GM12864 (cell line): ENCODE measurements at regions not wholly inside any gene's neighbourhood (a gene's known extent, or its start where the extent isn't known, plus 50 kb on each side); places are given as distances from the start of the nearest gene placed in this dataset.

ENCODE experiments used
- DNase-seq: peaks from one replicate; pipeline ENCODE4 v3.0.0-alpha.2; 2011; ENCODE audit warnings: low read depth
- H3K4me3 ChIP-seq: 2 replicates; pipeline ENCODE4 v1.5.1; 2011; ENCODE audit warnings: mild to moderate bottlenecking, low read depth, low read length, control low read depth
- TF ChIP-seq, protein P1 (sequence below): IDR thresholded peaks from 2 replicates; pipeline ENCODE4 v1.5.1; 2011; ENCODE audit warnings: low read depth, mild to moderate bottlenecking, moderate library complexity, low read length, control low read depth, inconsistent platforms; ENCODE audit errors: missing control alignments

DNA sequence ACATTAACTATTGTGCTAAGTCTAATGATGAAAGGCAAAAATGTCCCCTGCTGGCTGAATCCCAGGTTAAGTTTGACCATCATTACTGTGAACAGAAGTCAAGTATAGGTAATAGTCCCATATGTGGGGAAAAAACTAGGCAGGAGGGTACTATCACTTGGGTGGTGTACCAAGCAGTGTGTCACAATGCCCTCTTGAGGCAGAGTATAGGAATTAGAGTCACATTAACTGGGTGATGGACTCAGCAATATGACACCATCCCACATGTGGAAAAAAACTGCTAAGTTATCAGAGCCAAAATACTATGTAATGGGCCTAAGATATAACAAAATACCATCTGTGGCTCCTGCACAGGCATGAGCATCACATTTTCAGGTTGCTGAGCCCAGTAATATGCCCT lies 962.5 kb upstream of the AMELY start:
- TF ChIP-seq, protein P1, sequence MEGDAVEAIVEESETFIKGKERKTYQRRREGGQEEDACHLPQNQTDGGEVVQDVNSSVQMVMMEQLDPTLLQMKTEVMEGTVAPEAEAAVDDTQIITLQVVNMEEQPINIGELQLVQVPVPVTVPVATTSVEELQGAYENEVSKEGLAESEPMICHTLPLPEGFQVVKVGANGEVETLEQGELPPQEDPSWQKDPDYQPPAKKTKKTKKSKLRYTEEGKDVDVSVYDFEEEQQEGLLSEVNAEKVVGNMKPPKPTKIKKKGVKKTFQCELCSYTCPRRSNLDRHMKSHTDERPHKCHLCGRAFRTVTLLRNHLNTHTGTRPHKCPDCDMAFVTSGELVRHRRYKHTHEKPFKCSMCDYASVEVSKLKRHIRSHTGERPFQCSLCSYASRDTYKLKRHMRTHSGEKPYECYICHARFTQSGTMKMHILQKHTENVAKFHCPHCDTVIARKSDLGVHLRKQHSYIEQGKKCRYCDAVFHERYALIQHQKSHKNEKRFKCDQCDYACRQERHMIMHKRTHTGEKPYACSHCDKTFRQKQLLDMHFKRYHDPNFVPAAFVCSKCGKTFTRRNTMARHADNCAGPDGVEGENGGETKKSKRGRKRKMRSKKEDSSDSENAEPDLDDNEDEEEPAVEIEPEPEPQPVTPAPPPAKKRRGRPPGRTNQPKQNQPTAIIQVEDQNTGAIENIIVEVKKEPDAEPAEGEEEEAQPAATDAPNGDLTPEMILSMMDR = peak; percentile 38
- no peak for DNase-seq
- no peak overlapping the region for H3K4me3 ChIP-seq

DNA sequence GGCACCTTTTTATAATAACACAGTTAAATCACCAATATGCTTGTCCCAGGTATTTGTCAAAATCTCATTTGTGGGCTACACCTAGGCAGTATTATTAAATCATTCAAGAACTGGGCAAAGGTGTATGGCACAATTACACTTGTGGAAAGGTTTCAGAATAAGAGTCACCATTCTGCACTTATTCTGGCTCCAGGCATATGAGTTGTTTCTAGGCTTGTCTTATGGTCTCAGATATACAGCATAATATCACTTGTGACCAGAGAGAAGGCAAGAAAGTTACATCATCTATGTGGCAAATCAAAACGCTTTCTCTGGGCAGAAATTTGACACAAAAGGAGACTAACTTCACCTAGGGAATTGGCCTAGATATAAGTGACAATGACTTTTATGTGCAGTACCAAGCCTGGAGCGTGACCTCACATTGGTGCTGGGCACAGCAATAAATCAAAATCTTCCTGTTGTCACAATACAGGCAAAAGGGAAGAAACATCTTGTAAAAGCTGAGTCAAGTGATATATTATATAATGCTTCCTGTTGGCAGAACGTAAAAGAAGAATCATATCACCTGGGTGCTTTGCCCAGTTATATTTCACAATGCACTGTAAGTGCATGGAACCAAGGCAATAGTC lies 959.9 kb upstream of the AMELY start:
- DNase-seq = no peak
- TF ChIP-seq, protein P1 = no peak
- no peak overlapping the region for H3K4me3 ChIP-seq

DNA sequence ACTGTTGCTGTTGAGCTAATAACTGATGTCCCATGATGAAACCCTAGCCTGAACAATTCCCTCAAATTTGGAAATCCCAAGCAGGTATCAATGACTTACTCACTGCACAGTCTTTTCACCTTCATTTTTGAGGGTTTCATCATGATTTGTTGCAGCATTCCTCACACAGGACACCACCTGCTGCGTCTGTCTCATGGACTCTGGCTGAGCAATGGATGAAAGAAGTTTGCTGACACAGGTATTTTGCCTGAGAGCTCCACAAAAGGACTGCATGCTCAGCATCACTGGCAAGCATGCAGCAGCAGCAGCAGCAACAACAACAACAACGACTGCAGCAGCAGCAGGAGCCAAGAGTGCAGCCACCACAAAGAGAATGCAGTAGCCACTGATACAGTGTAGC lies 955.4 kb upstream of the AMELY start:
- H3K4me3 ChIP-seq = no peak overlapping the region
- TF ChIP-seq, protein P1 = no peak
- no peak for DNase-seq

DNA sequence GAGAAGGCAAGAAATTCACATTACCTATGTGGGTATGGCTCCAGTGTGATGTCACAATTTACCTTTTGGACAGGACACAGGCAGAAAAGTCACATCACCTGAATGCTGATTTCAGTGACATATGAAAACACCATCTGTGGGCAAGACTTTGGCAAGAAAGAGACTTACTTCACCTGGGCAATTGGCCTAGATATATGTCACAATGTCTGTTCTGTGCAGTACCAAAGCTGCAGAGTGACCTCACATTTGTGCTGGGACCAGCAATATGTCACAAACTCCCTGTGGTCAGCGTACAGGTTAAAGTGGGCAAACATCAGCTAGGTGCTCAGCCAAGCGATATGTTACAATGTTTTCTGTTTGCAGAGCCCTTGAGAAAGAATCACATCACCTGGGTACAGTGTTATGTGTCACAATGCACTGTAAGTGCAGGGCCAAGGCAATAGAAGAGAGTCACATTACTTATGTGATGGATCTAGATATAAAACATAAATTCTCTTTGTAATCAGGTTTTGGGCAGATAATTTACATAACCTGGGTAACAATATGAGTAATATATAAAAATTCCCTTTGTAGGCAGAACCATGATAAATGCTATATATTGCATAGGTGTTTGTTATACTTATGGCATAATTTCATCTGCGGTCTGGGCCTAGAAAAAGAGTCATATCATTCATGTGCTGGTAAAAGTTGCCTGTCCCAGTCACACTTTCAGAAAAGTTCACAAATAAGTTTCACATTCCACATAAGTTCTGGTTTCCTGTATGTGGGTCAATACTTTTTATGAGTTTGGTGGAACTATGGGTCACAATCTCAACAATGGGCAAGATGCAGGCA lies 949.4 kb upstream of the AMELY start:
- DNase-seq = no peak
- no peak overlapping the region for H3K4me3 ChIP-seq
- TF ChIP-seq, protein P1 = no peak

DNA sequence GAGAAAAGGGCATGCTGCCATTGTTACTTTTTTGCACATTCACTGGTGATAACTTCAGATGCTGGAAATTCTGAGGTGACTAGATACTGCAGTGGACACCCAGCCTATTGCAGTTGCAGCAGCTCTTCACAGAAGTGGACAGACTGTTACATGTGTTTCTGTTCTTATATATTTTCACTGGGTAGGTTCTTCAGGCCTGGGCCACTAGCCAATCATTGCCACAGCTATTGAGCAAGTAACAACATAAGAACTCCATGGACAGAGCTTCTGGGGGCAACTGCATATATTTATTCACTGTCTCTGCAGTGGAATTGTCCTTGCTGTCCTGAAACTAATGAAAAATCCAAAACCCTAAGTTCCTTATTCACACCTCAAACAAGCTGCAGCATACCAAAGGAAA lies 938.6 kb upstream of the AMELY start:
- DNase-seq = no peak
- TF ChIP-seq, protein P1 = no peak
- H3K4me3 ChIP-seq = no peak overlapping the region

DNA sequence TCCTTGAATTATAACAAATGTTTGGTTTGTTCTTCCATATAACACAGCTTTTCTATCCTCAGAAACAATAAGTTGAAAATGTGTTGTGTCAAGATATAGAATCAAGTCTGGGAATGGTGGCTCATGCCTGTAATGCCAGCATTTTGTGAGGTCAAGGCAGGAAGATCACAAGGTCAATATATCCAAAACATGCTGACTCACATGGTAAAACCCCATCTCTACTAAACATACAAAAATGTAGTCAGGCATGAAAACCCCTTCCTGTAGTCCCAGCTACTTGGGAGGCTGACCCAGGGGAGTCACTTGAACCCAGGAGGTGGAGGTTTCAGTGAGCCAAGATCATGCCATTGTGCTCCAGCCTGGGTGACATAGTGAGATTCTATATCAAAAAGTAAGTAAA lies 934.2 kb upstream of the AMELY start:
- DNase-seq = no peak
- no peak overlapping the region for H3K4me3 ChIP-seq
- TF ChIP-seq, protein P1 = no peak
